H9 (cell line): ENCODE measurements at regions not wholly inside any gene's neighbourhood (a gene's known extent, or its start where the extent isn't known, plus 50 kb on each side); places are given as distances from the start of the nearest gene placed in this dataset.

Experiments used
- DNase-seq: peaks from one replicate; pipeline ENCODE4 v3.0.0-alpha.2; 2017
- H2AFZ ChIP-seq: one replicate; pipeline ENCODE4 v1.6.1; 2013; ENCODE audit warnings: mild to moderate bottlenecking, low read length, control low read depth, moderate library complexity
- H2AK5ac ChIP-seq: 2 replicates; pipeline ENCODE4 v1.6.1; 2013; ENCODE audit warnings: low read length, control low read depth, mixed read lengths; ENCODE audit not compliant: insufficient read length
- H2BK120ac ChIP-seq: one replicate; pipeline ENCODE4 v1.6.1; 2013; ENCODE audit warnings: low read depth, mild to moderate bottlenecking, low read length, control low read depth, inconsistent platforms; ENCODE audit not compliant: poor library complexity, severe bottlenecking
- H2BK12ac ChIP-seq: 2 replicates; pipeline ENCODE4 v1.6.1; 2013; ENCODE audit warnings: low read length, control low read depth, mixed read lengths, low read depth; ENCODE audit not compliant: insufficient read length
- H2BK15ac ChIP-seq: 2 replicates; pipeline ENCODE4 v1.6.1; 2013; ENCODE audit warnings: low read depth, low read length, control low read depth
- H2BK20ac ChIP-seq: one replicate; pipeline ENCODE4 v1.6.1; 2013; ENCODE audit warnings: low read depth, mild to moderate bottlenecking, low read length, control low read depth, inconsistent platforms; ENCODE audit not compliant: poor library complexity, severe bottlenecking
- H2BK5ac ChIP-seq: 2 replicates; pipeline ENCODE4 v1.6.1; 2013; ENCODE audit warnings: low read length, control low read depth, mixed read lengths; ENCODE audit not compliant: insufficient read length
- H3K14ac ChIP-seq: 2 replicates; pipeline ENCODE4 v1.6.1; 2013; ENCODE audit warnings: low read length, control low read depth; ENCODE audit not compliant: insufficient read depth
- H3K18ac ChIP-seq: 2 replicates; pipeline ENCODE4 v1.6.1; 2013; ENCODE audit warnings: low read depth, mild to moderate bottlenecking, mixed read lengths, low read length, control low read depth; ENCODE audit not compliant: insufficient read length
- H3K23ac ChIP-seq: 2 replicates; pipeline ENCODE4 v1.6.1; 2013; ENCODE audit warnings: low read length, control low read depth, mixed read lengths, low read depth; ENCODE audit not compliant: insufficient read length
- H3K23me2 ChIP-seq: 2 replicates; pipeline ENCODE4 v1.6.1; 2013; ENCODE audit warnings: low read depth, mild to moderate bottlenecking, mixed read lengths, low read length, control low read depth; ENCODE audit not compliant: insufficient read length, poor library complexity, severe bottlenecking
- H3K27ac ChIP-seq: 2 replicates; pipeline ENCODE4 v1.5.1; 2013; ENCODE audit warnings: low read length, control low read depth, mixed read lengths, low read depth; ENCODE audit not compliant: insufficient read length
- H3K27me3 ChIP-seq: 2 replicates; pipeline ENCODE4 v1.6.1; 2013; ENCODE audit warnings: low read length, control low read depth, inconsistent platforms; ENCODE audit not compliant: insufficient read depth
- H3K4ac ChIP-seq: 2 replicates; pipeline ENCODE4 v1.6.1; 2013; ENCODE audit warnings: low read depth, mild to moderate bottlenecking, control low read depth, inconsistent platforms, low read length, moderate library complexity
- H3K4me1 ChIP-seq: 2 replicates; pipeline ENCODE4 v1.6.1; 2013; ENCODE audit warnings: low read length, control low read depth, inconsistent platforms; ENCODE audit not compliant: insufficient read depth
- H3K4me2 ChIP-seq: 2 replicates; pipeline ENCODE4 v1.6.1; 2013; ENCODE audit warnings: low read length, control low read depth, mixed read lengths; ENCODE audit not compliant: insufficient read length, insufficient read depth
- H3K56ac ChIP-seq: 2 replicates; pipeline ENCODE4 v1.6.1; 2013; ENCODE audit warnings: low read depth, mild to moderate bottlenecking, mixed read lengths, low read length, control low read depth; ENCODE audit not compliant: insufficient read length
- H3K79me1 ChIP-seq: 2 replicates; pipeline ENCODE4 v1.6.1; 2013; ENCODE audit warnings: low read depth, mild to moderate bottlenecking, moderate library complexity, low read length, control low read depth, inconsistent platforms; ENCODE audit not compliant: insufficient read depth, poor library complexity, severe bottlenecking
- H3K79me2 ChIP-seq: 2 replicates; pipeline ENCODE4 v1.6.1; 2013; ENCODE audit warnings: low read length, control low read depth, inconsistent platforms; ENCODE audit not compliant: insufficient read depth
- H3K9ac ChIP-seq: 2 replicates; pipeline ENCODE4 v1.6.1; 2013; ENCODE audit warnings: low read length, control low read depth, mixed read lengths; ENCODE audit not compliant: insufficient read length; ENCODE audit errors: extremely low read depth
- H3K9me3 ChIP-seq: one replicate; pipeline ENCODE4 v1.6.1; 2013; ENCODE audit warnings: low read depth, low read length, inconsistent platforms; ENCODE audit not compliant: control insufficient read depth
- H3T11ph ChIP-seq: one replicate; pipeline ENCODE4 v1.6.1; 2013; ENCODE audit warnings: mild to moderate bottlenecking, low read length, control low read depth, inconsistent platforms
- H4K20me1 ChIP-seq: one replicate; pipeline ENCODE4 v1.6.1; 2013; ENCODE audit not compliant: control insufficient read depth, insufficient read length, insufficient read depth
- H4K5ac ChIP-seq: 2 replicates; pipeline ENCODE4 v1.6.1; 2013; ENCODE audit warnings: low read depth, mild to moderate bottlenecking, mixed read lengths, low read length, control low read depth; ENCODE audit not compliant: insufficient read length
- H4K8ac ChIP-seq: replicated peaks from 2 replicates; pipeline ENCODE4 v1.6.1; 2013; ENCODE audit warnings: low read length, control low read depth, mixed read lengths, low read depth; ENCODE audit not compliant: insufficient read length
- H4K91ac ChIP-seq: 2 replicates; pipeline ENCODE4 v1.6.1; 2013; ENCODE audit warnings: low read depth, mild to moderate bottlenecking, moderate library complexity, mixed read lengths, low read length, control low read depth; ENCODE audit not compliant: insufficient read length
- H3K27ac Mint-ChIP-seq, 3 experiments: 2 replicates in 2 of 3; 3 replicates in 1 of 3; pipeline ENCODE4 v1.8.0; 2020 to 2021; ENCODE audit warnings: mixed read lengths in 3 of 3, mild to moderate bottlenecking in 1 of 3, moderate library complexity in 1 of 3
- H3K27me3 Mint-ChIP-seq: 2 replicates; pipeline ENCODE4 v1.8.0; 2021; ENCODE audit warnings: low read depth, mild to moderate bottlenecking, moderate library complexity, mixed read lengths
- H3K36me3 Mint-ChIP-seq, 3 experiments: 2 replicates in 2 of 3; 3 replicates in 1 of 3; pipeline ENCODE4 v1.8.0; 2020 to 2021; ENCODE audit warnings: low read depth in 3 of 3, mixed read lengths in 3 of 3; ENCODE audit not compliant: insufficient read depth in 1 of 3
- H3K4me1 Mint-ChIP-seq, 2 experiments: 2 replicates each; pipeline ENCODE4 v1.8.0; 2020; ENCODE audit warnings: mixed read lengths in 2 of 2
- H3K4me3 Mint-ChIP-seq, 2 experiments: 2 replicates in 1 of 2; 3 replicates in 1 of 2; pipeline ENCODE4 v1.8.0; 2020 to 2021; ENCODE audit warnings: mild to moderate bottlenecking in 2 of 2, mixed read lengths in 2 of 2, moderate library complexity in 1 of 2
- H3K9me3 Mint-ChIP-seq, 2 experiments: 2 replicates in 1 of 2; 3 replicates in 1 of 2; pipeline ENCODE4 v1.8.0; 2020; ENCODE audit warnings: mild to moderate bottlenecking in 2 of 2, mixed read lengths in 2 of 2, moderate library complexity in 1 of 2
- TF ChIP-seq, protein P1 (sequence below): fragments of 200-600 bp; sonication (generic); conservative IDR thresholded peaks from 3 replicates; pipeline ENCODE4 v1.8.0; 2021; ENCODE audit warnings: antibody characterized with exemption, mild to moderate bottlenecking

- no peaks in the 10 kb centered on the region for H3K79me2 ChIP-seq
- no peaks in the 10 kb centered on the region for H3K4me1 ChIP-seq
- no peak overlapping the region for H3K4me2 ChIP-seq
- no peak overlapping the region for H3T11ph ChIP-seq
- H2AFZ ChIP-seq, result no peak overlapping the region
- no peak overlapping the region for H4K8ac ChIP-seq
- TF ChIP-seq, protein P1, sequence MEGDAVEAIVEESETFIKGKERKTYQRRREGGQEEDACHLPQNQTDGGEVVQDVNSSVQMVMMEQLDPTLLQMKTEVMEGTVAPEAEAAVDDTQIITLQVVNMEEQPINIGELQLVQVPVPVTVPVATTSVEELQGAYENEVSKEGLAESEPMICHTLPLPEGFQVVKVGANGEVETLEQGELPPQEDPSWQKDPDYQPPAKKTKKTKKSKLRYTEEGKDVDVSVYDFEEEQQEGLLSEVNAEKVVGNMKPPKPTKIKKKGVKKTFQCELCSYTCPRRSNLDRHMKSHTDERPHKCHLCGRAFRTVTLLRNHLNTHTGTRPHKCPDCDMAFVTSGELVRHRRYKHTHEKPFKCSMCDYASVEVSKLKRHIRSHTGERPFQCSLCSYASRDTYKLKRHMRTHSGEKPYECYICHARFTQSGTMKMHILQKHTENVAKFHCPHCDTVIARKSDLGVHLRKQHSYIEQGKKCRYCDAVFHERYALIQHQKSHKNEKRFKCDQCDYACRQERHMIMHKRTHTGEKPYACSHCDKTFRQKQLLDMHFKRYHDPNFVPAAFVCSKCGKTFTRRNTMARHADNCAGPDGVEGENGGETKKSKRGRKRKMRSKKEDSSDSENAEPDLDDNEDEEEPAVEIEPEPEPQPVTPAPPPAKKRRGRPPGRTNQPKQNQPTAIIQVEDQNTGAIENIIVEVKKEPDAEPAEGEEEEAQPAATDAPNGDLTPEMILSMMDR, result no peak
- H2BK15ac ChIP-seq, result no peak overlapping the region
- H3K18ac ChIP-seq, result no peak overlapping the region
- H3K9me3 Mint-ChIP-seq, result peaks cover 0 to 2% of the 10 kb centered on the region in 2 experiments; a peak in 2 of 5 replicates
- no peak overlapping the region for H2BK120ac ChIP-seq
- H3K9ac ChIP-seq, result no peak overlapping the region
- no peaks in the 10 kb centered on the region for H3K9me3 ChIP-seq
- H3K27ac ChIP-seq, result no peak overlapping the region
- H3K4ac ChIP-seq, result no peak overlapping the region
- no peaks in the 10 kb centered on the region for H4K20me1 ChIP-seq
- H4K91ac ChIP-seq, result no peak overlapping the region
- no peaks in the 10 kb centered on the region for H3K79me1 ChIP-seq
- no peak for DNase-seq
- H3K56ac ChIP-seq, result no peak overlapping the region
- no peak overlapping the region for H2BK5ac ChIP-seq
- no peak overlapping the region for H3K4me3 Mint-ChIP-seq
- no peak overlapping the region for H2AK5ac ChIP-seq
- no peak overlapping the region for H2BK12ac ChIP-seq
- H3K27me3 Mint-ChIP-seq, result peaks cover 4% of the 10 kb centered on the region
- H3K23me2 ChIP-seq, result no peaks in the 10 kb centered on the region
- H4K5ac ChIP-seq, result no peak overlapping the region
- no peak overlapping the region for H3K23ac ChIP-seq
- no peaks in the 10 kb centered on the region; a peak in 1 of 7 replicates for H3K36me3 Mint-ChIP-seq
- no peak overlapping the region for H2BK20ac ChIP-seq
- H3K14ac ChIP-seq, result no peak overlapping the region
- H3K27me3 ChIP-seq, result no peaks in the 10 kb centered on the region; the same call in 1 of the 2 replicates
- peaks cover 13 to 14% of the 10 kb centered on the region in 2 experiments for H3K4me1 Mint-ChIP-seq
- H3K27ac Mint-ChIP-seq, result no peak overlapping the region
Observed at GRCh38 chr16:66043326-66043725, 323.2 kb upstream of the CDH5 start.
